H1 (cell line): ENCODE measurements at regions not wholly inside any gene's neighbourhood (a gene's known extent, or its start where the extent isn't known, plus 50 kb on each side); places are given as distances from the start of the nearest gene placed in this dataset.

ENCODE experiments used
- BRCA1 ChIP-seq: IDR thresholded peaks from 2 replicates; pipeline ENCODE4 v1.6.1; 2012; ENCODE audit warnings: low read depth, low read length, improper control_type of control experiment
- CEBPB ChIP-seq: IDR thresholded peaks from 2 replicates; pipeline ENCODE4 v1.6.1; 2012; ENCODE audit warnings: low read depth, low read length
- CREB1 ChIP-seq: IDR thresholded peaks from 2 replicates; pipeline ENCODE4 v1.6.1; 2012; ENCODE audit warnings: inconsistent platforms
- CTCF ChIP-seq, 3 experiments: IDR thresholded peaks; 1 replicate in 2 of 3; 2 replicates in 1 of 3; pipeline versions ENCODE4 v1.5.1 to v1.6.1; 2011; ENCODE audit warnings: low read length in 3 of 3, mild to moderate bottlenecking in 3 of 3, inconsistent platforms in 2 of 3, low read depth in 1 of 3, moderate library complexity in 1 of 3; ENCODE audit not compliant: insufficient read depth in 1 of 3; ENCODE audit errors: control extremely low read depth in 1 of 3
- EZH2 ChIP-seq: fragments of 200-600 bp; sonication (generic); IDR thresholded peaks from 2 replicates; pipeline ENCODE4 v1.7.1; 2012; ENCODE audit warnings: low read depth, mild to moderate bottlenecking, moderate library complexity, low read length, inconsistent platforms; ENCODE audit not compliant: severe bottlenecking
- MAX ChIP-seq: IDR thresholded peaks from 2 replicates; pipeline ENCODE4 v1.6.1; 2012; ENCODE audit warnings: inconsistent platforms
- POLR2A ChIP-seq, 2 experiments: IDR thresholded peaks; 1 replicate in 1 of 2; 2 replicates in 1 of 2; pipeline ENCODE4 v1.6.1; 2011; ENCODE audit warnings: low read depth in 2 of 2, low read length in 2 of 2, mild to moderate bottlenecking in 2 of 2; ENCODE audit errors: control extremely low read depth in 1 of 2
- RNF2 ChIP-seq: fragments of 200-900, 300-1000 bp; sonication (generic); IDR thresholded peaks from 2 replicates; pipeline ENCODE4 v1.7.1; 2016; ENCODE audit warnings: borderline replicate concordance, low read depth, mild to moderate bottlenecking, antibody characterized with exemption, low read length; ENCODE audit not compliant: poor library complexity, severe bottlenecking; ENCODE audit errors: missing control alignments
- RXRA ChIP-seq: IDR thresholded peaks from 2 replicates; pipeline ENCODE4 v1.6.1; 2011; ENCODE audit warnings: low read depth, mild to moderate bottlenecking, low read length, moderate library complexity; ENCODE audit not compliant: insufficient read depth
- SIN3A ChIP-seq, 2 experiments: IDR thresholded peaks in 1 of 2; conservative IDR thresholded peaks in 1 of 2; 2 replicates each; pipeline ENCODE4 v1.6.1; 2011 to 2012; ENCODE audit warnings: low read length in 2 of 2, improper control_type of control experiment in 1 of 2, low read depth in 1 of 2, mild to moderate bottlenecking in 1 of 2
- TAF1 ChIP-seq: IDR thresholded peaks from 2 replicates; pipeline ENCODE4 v1.6.1; 2011; ENCODE audit warnings: mild to moderate bottlenecking, low read depth, low read length

- TF ChIP-seq CTCF (IDR thresholded peaks at IDR 0.05; ENCODE audit: control extremely low read depth in 1 of 3, insufficient read depth in 1 of 3, low read depth in 1 of 3, low read length in 3 of 3) = peak; percentile 11 to 40 (median 28)
- TF ChIP-seq TAF1 = no peak
- TF ChIP-seq EZH2 = no peak
- no peak for TF ChIP-seq RXRA
- TF ChIP-seq POLR2A (IDR thresholded peaks at IDR 0.05; ENCODE audit: control extremely low read depth in 1 of 2, low read depth in 2 of 2, low read length in 2 of 2) = no peak
- TF ChIP-seq RNF2 = no peak
- no peak for TF ChIP-seq SIN3A (conservative IDR thresholded peaks at IDR 0.05 in 1 of 2, IDR thresholded peaks at IDR 0.05 in 1 of 2; ENCODE audit: low read depth in 1 of 2, low read length in 2 of 2)
- TF ChIP-seq CEBPB = no peak
- TF ChIP-seq CREB1 = no peak
- TF ChIP-seq BRCA1 = no peak
- TF ChIP-seq MAX = no peak
Observed at GRCh38 chr12:124661341-124661740, 93.9 kb upstream of the NCOR2 start.
